GM12872 (cell line): ENCODE measurements at regions not wholly inside any gene's neighbourhood (a gene's known extent, or its start where the extent isn't known, plus 50 kb on each side); places are given as distances from the start of the nearest gene placed in this dataset.

Experiments used
- CTCF ChIP-seq: IDR thresholded peaks from 3 replicates; pipeline ENCODE4 v1.5.1; 2011; ENCODE audit warnings: low read depth, mild to moderate bottlenecking, low read length, moderate library complexity; ENCODE audit not compliant: insufficient read depth

GRCh38 chr7:25279705-25280104 is 51.4 kb upstream of the NPVF start:
- TF ChIP-seq CTCF, result no peak

GRCh38 chr7:25280181-25280580 is 51.9 kb upstream of the NPVF start:
- no peak for TF ChIP-seq CTCF

- TF ChIP-seq CTCF, result no peak
Measured at GRCh38 chr7:25282194-25282593, 53.9 kb upstream of the NPVF start.

- TF ChIP-seq CTCF, result no peak
Measured at GRCh38 chr7:25286756-25287155, 58.5 kb upstream of the NPVF start.

- TF ChIP-seq CTCF, result no peak
Measured at GRCh38 chr7:25287291-25287690, 59.0 kb upstream of the NPVF start.

GRCh38 chr7:25288556-25289307 is 60.4 kb upstream of the NPVF start:
- no peak for TF ChIP-seq CTCF

GRCh38 chr7:25289518-25289917 is 61.2 kb upstream of the NPVF start:
- TF ChIP-seq CTCF, result no peak
